ENCODE measurements at regions not wholly inside any gene's neighbourhood (a gene's known extent, or its start where the extent isn't known, plus 50 kb on each side); places are given as distances from the start of the nearest gene placed in this dataset.
"Not testable (repeated sequence)": the region's sequence is repeated elsewhere in the genome, so short reads cannot be mapped to it uniquely, and the experiment has no call there.

DNA sequence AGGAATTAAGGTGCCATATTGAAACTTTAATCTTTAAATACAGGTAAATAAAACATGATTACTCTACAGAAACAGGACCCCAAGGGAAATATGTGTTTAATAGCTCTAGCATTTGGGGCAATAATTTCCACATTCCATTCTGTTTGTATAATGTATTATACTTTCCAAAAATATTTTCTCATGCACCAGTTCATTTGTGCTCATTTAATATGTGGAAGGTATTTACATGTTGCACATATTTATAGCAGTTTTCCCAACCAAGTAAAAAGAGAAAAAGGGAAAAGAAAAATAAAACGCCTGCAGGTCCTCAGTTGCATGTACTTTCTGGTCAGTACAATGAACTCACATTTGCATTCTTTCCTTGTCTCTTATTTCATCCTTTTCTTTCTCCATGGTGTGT lies 129.5 kb upstream of the SULF2 start:
- TF ChIP-seq Cebpa-rat (IDR thresholded peaks at IDR 0.05) = no peak
- no peak overlapping the region for H3K4me3 ChIP-seq
- H4K20me1 ChIP-seq = no peaks in the 10 kb centered on the region
- no peaks in the 10 kb centered on the region for H3K36me3 ChIP-seq
- no peak overlapping the region for H3K27ac ChIP-seq
- H3K27me3 ChIP-seq = no peaks in the 10 kb centered on the region
- peaks cover 10% of the 10 kb centered on the region for H3K4me1 ChIP-seq
- H3K9me3 ChIP-seq = peaks cover 43% of the 10 kb centered on the region
- no peak overlapping the region for H3K9ac ChIP-seq
- no peak overlapping the region for H3K4me2 ChIP-seq

- H3K4me3 ChIP-seq, H3K9ac ChIP-seq, H3K36me3 ChIP-seq, H3K4me2 ChIP-seq, H4K20me1 ChIP-seq, H3K27me3 ChIP-seq, H3K27ac ChIP-seq: not testable (repeated sequence)
- Histone ChIP-seq H3K9me3 (peaks cover 25% of the 10 kb centered on the region), H3K4me1 (peaks cover 29% of the 10 kb centered on the region)
These were observed 127.7 kb upstream of the SULF2 start for GRCh38 chr20:47912786-47913501.

- H3K27ac ChIP-seq, H3K36me3 ChIP-seq, H4K20me1 ChIP-seq, H3K9ac ChIP-seq, H3K4me2 ChIP-seq, H3K27me3 ChIP-seq, H3K4me3 ChIP-seq: not testable (repeated sequence)
- Histone ChIP-seq H3K9me3 (peaks cover 18% of the 10 kb centered on the region), H3K4me1 (peaks cover 37% of the 10 kb centered on the region)
These were observed 126.9 kb upstream of the SULF2 start for GRCh38 chr20:47912165-47912564.

- H3K36me3 ChIP-seq, H3K27ac ChIP-seq, H3K4me3 ChIP-seq, H3K9me3 ChIP-seq, H4K20me1 ChIP-seq, H3K9ac ChIP-seq, H3K27me3 ChIP-seq: not testable (repeated sequence)
- H3K4me1 ChIP-seq = peaks cover 59% of the 10 kb centered on the region
- H3K4me2 ChIP-seq = peak overlapping the region; percentile 69
These were observed 124.6 kb upstream of the SULF2 start for GRCh38 chr20:47909696-47910369.

DNA sequence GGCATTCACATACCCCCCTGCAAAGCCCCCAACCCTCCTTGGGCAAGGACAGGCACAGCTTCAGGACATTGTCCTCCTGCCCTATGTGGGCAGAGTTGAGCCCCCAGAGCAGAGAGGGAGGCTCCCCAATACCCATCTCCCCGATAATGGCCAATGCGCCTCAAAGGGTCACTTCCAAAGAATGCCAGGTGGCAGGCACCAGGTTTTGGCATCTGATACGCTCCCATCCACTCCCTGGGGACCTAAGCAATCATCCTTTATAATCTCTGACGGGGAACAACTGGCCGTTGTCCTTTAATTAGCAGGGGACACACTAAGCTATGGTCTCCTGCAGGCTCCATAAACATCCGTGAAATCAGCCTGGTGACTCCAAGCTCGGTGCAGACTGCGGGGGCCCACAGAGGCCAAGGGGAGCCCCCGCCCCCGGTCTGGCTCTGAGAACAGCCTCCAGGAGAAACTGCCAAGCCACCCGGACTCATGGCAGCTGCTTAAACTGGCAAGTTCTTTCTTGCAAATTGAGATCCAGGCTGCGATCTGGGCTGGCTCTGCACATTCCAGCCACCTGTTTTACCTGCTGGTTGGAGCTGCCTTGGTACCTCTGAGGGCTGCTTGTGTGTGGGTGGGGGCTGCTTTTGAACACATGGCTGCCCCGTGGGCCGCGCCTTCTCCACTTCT lies 123.2 kb upstream of the SULF2 start:
- not testable (repeated sequence) for H3K27me3 ChIP-seq, H3K9ac ChIP-seq, H3K27ac ChIP-seq, H3K36me3 ChIP-seq, H4K20me1 ChIP-seq, H3K4me3 ChIP-seq, H3K9me3 ChIP-seq
- peaks cover 66% of the 10 kb centered on the region for H3K4me1 ChIP-seq
- H3K4me2 ChIP-seq = peak overlapping the region; percentile 69

- not testable (repeated sequence) for H3K36me3 ChIP-seq, H3K9me3 ChIP-seq, H3K27me3 ChIP-seq, H4K20me1 ChIP-seq, H3K9ac ChIP-seq, H3K4me3 ChIP-seq, H3K27ac ChIP-seq
- Histone ChIP-seq H3K4me1 (peaks cover 66% of the 10 kb centered on the region), H3K4me2 (peak overlapping the region; percentile 69)
These were observed 122.7 kb upstream of the SULF2 start for GRCh38 chr20:47907951-47908350.

GRCh38 chr20:47907031-47907675 lies 121.9 kb upstream of the SULF2 start:
- no peak for TF ChIP-seq Cebpa-rat (IDR thresholded peaks at IDR 0.05)
- no peak overlapping the region for H3K27ac ChIP-seq
- no peaks in the 10 kb centered on the region for H3K27me3 ChIP-seq
- no peaks in the 10 kb centered on the region for H3K9me3 ChIP-seq
- H3K4me3 ChIP-seq = no peak overlapping the region
- no peaks in the 10 kb centered on the region for H4K20me1 ChIP-seq
- H3K4me1 ChIP-seq = peaks cover 66% of the 10 kb centered on the region
- H3K9ac ChIP-seq = no peak overlapping the region
- peak overlapping the region; percentile 69; the same call in 1 of the 2 replicates for H3K4me2 ChIP-seq
- no peaks in the 10 kb centered on the region for H3K36me3 ChIP-seq

- H3K27me3 ChIP-seq = no peaks in the 10 kb centered on the region
- peak overlapping the region; percentile 63 for H3K4me2 ChIP-seq
- H4K20me1 ChIP-seq = no peaks in the 10 kb centered on the region
- H3K36me3 ChIP-seq = no peaks in the 10 kb centered on the region
- no peak overlapping the region for H3K4me3 ChIP-seq
- TF ChIP-seq Cebpa-rat (IDR thresholded peaks at IDR 0.05) = no peak
- no peak overlapping the region for H3K9ac ChIP-seq
- no peaks in the 10 kb centered on the region for H3K9me3 ChIP-seq
- H3K27ac ChIP-seq = no peak overlapping the region
- peaks cover 66% of the 10 kb centered on the region for H3K4me1 ChIP-seq
These were observed 121.0 kb upstream of the SULF2 start for GRCh38 chr20:47906348-47906660.

- Histone ChIP-seq H3K4me2 (peak overlapping the region; percentile 63), H3K9ac (no peak overlapping the region)
- TF ChIP-seq Cebpa-rat (IDR thresholded peaks at IDR 0.05) = no peak
These were observed 120.5 kb upstream of the SULF2 start for GRCh38 chr20:47905628-47906347.

GRCh38 chr20:47903009-47903408 lies 117.7 kb upstream of the SULF2 start:
- H4K20me1 ChIP-seq, H3K9me3 ChIP-seq, H3K27me3 ChIP-seq, H3K9ac ChIP-seq, H3K36me3 ChIP-seq, H3K27ac ChIP-seq, H3K4me2 ChIP-seq, H3K4me3 ChIP-seq: not testable (repeated sequence)
- H3K4me1 ChIP-seq = peaks cover 38% of the 10 kb centered on the region

More at GRCh38 chr20:47905628-47906347, 120.5 kb upstream of the SULF2 start:
- no peak overlapping the region for H3K4me3 ChIP-seq
- no peaks in the 10 kb centered on the region for H3K36me3 ChIP-seq
- H3K9me3 ChIP-seq = no peaks in the 10 kb centered on the region
- no peak overlapping the region for H3K27ac ChIP-seq
- no peaks in the 10 kb centered on the region for H4K20me1 ChIP-seq
- H3K4me1 ChIP-seq = peaks cover 65% of the 10 kb centered on the region
- H3K27me3 ChIP-seq = no peaks in the 10 kb centered on the region

DNA sequence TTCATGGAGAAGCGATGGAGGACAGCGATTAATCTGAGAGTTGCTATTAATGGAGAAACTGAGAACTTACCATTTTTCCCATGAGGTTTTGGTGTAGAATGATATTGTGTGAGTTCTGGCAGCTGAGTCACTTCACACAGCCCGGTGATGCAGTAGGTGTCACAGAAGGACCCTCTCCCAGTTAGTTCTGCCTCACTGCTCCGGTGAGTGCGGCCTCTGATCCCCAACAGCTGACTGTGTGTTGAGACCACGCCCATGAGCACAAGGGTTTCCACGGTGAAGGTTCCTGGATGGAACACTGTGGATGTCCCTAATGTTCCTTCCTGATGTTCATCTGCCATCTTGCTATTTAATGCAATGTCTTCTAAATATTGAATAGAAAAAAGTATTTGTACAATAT lies 114.0 kb upstream of the SULF2 start:
- peaks cover 11% of the 10 kb centered on the region for H3K4me1 ChIP-seq
- H3K27ac ChIP-seq, H4K20me1 ChIP-seq, H3K4me3 ChIP-seq, H3K36me3 ChIP-seq, H3K9me3 ChIP-seq, H3K4me2 ChIP-seq, H3K9ac ChIP-seq, H3K27me3 ChIP-seq: not testable (repeated sequence)

All from BLaER1 (cell line).